K562 (cell line): ENCODE measurements at regions not wholly inside any gene's neighbourhood (a gene's known extent, or its start where the extent isn't known, plus 50 kb on each side); places are given as distances from the start of the nearest gene placed in this dataset.

Source experiments
- ATAC-seq: fragments of 200-7000 bp; cut with Tn5 transposase; 3 replicates; pipeline ENCODE4 v1.9.1; 2020; ENCODE audit warnings: moderate library complexity
- BruUV-seq: library from RNA; stranded (reverse); fragments of 400-500 nt; replicated peaks from 2 replicates; lab custom pipeline; 2021; lab: Mats Ljungman, UMichigan
- CTCF ChIA-PET: fragments of 300-600 bp; formaldehyde crosslinking; extraction: SDS; loops from one replicate; lab custom pipeline; 2021; ENCODE audit warnings: low intra/inter-chr PET ratio; lab: Yijun Ruan, JAX
- POLR2A ChIA-PET: fragments of 300-600, 350-650 bp; sonication (Branson Sonifier 250); formaldehyde crosslinking; extraction: SDS; loops from one replicate; lab custom pipeline; 2021; ENCODE audit warnings: antibody characterized with exemption, inconsistent platforms; lab: Yijun Ruan, JAX
- DNase-seq, 4 experiments: peaks; one replicate each; pipeline versions ENCODE4 v3.0.0 to v3.0.0-alpha.2; 2011 to 2018; ENCODE audit warnings: low spot score in 3 of 4, mixed read lengths in 3 of 4; ENCODE audit errors: extremely low read depth in 1 of 4
- FAIRE-seq: peaks from 2 replicates; lab custom pipeline; 2011; peaks lifted over from hg19 to GRCh38; lab: Jason Lieb, UNC
- H2AFZ ChIP-seq: 2 replicates; pipeline ENCODE4 v1.6.0; 2011; ENCODE audit warnings: low read depth, low read length, control low read depth, inconsistent platforms
- H3K27ac ChIP-seq: fragments of 200-600 bp; 3 replicates; pipeline ENCODE4 v1.8.0; 2011; ENCODE audit warnings: low read depth, mild to moderate bottlenecking, control low read depth, inconsistent platforms, low read length, moderate library complexity, mixed read lengths; ENCODE audit errors: extremely low read depth
- H3K27me3 ChIP-seq, 2 experiments: fragments of 300-600 bp in 1 of 2; 2 replicates in 1 of 2; 3 replicates in 1 of 2; pipeline versions ENCODE4 v1.6.0 to v1.8.0; 2011; ENCODE audit warnings: inconsistent platforms in 2 of 2, low read length in 2 of 2, mild to moderate bottlenecking in 1 of 2, mixed read lengths in 1 of 2, moderate library complexity in 1 of 2; ENCODE audit not compliant: control insufficient read depth in 2 of 2, insufficient read depth in 2 of 2
- H3K36me3 ChIP-seq: fragments of 300-600 bp; 3 replicates; pipeline ENCODE4 v1.8.0; 2011; ENCODE audit warnings: mild to moderate bottlenecking, low read length, inconsistent platforms; ENCODE audit not compliant: control insufficient read depth, insufficient read depth
- H3K4me1 ChIP-seq, 2 experiments: fragments of 200-600 bp in 1 of 2; replicated peaks in 1 of 2; 2 replicates in 1 of 2; 3 replicates in 1 of 2; pipeline versions ENCODE4 v1.5.1 to v1.8.0; 2011; ENCODE audit warnings: inconsistent platforms in 2 of 2, low read length in 2 of 2, mild to moderate bottlenecking in 1 of 2, mixed read lengths in 1 of 2, moderate library complexity in 1 of 2; ENCODE audit not compliant: control insufficient read depth in 2 of 2, insufficient read depth in 2 of 2
- H3K4me2 ChIP-seq: 2 replicates; pipeline ENCODE4 v1.6.1; 2011; ENCODE audit warnings: low read length, control low read depth, inconsistent platforms, mixed read lengths; ENCODE audit not compliant: insufficient read depth
- H3K4me3 ChIP-seq: fragments of 200-600 bp; sonication (generic), shearing (Covaris generic); 2 replicates; pipeline ENCODE4 v1.5.1; 2016; ENCODE audit warnings: control low read depth, inconsistent platforms
- H3K79me2 ChIP-seq: fragments of 200-600 bp; 3 replicates; pipeline ENCODE4 v1.8.0; 2011; ENCODE audit warnings: low read length, inconsistent platforms; ENCODE audit not compliant: control insufficient read depth, insufficient read depth
- H3K9ac ChIP-seq, 2 experiments: 2 replicates each; pipeline versions ENCODE4 v1.6.0 to v1.6.1; 2011; ENCODE audit warnings: low read depth in 2 of 2, low read length in 2 of 2, control low read depth in 1 of 2, inconsistent platforms in 1 of 2, mild to moderate bottlenecking in 1 of 2, mixed read lengths in 1 of 2; ENCODE audit not compliant: insufficient read depth in 1 of 2
- H3K9me1 ChIP-seq: one replicate; pipeline ENCODE4 v1.6.0; 2011; ENCODE audit warnings: inconsistent platforms, mild to moderate bottlenecking, low read length, moderate library complexity; ENCODE audit not compliant: control insufficient read depth, insufficient read depth
- H3K9me3 ChIP-seq: replicated peaks from 2 replicates; pipeline ENCODE4 v1.5.1; 2011; ENCODE audit warnings: low read depth, low read length, inconsistent platforms; ENCODE audit not compliant: control insufficient read depth, insufficient read depth
- H4K20me1 ChIP-seq: replicated peaks from 2 replicates; pipeline ENCODE4 v1.6.1; 2011; ENCODE audit warnings: low read length, inconsistent platforms, mixed read lengths; ENCODE audit not compliant: control insufficient read depth, insufficient read depth
- MTA1 ChIP-seq: fragments of 450-650 bp; IDR thresholded peaks from 2 replicates; pipeline ENCODE4 v1.6.1; 2017; ENCODE audit warnings: borderline replicate concordance
- TBL1XR1 ChIP-seq, 2 experiments: IDR thresholded peaks; 2 replicates each; pipeline ENCODE4 v1.6.1; 2012; ENCODE audit warnings: improper control_type of control experiment in 2 of 2, low read length in 2 of 2, mild to moderate bottlenecking in 1 of 2
- U2AF1 ChIP-seq: fragments of 200-400 bp; formaldehyde crosslinking; optimal IDR thresholded peaks from 2 replicates; pipeline ENCODE3; 2017; ENCODE audit warnings: mild to moderate bottlenecking, low read depth, low read length, moderate library complexity
- XRCC5 ChIP-seq: fragments of 200-400 bp; formaldehyde crosslinking; IDR thresholded peaks from 2 replicates; pipeline ENCODE4 v1.6.1; 2017; ENCODE audit warnings: low read depth, mild to moderate bottlenecking, low read length
- ZBTB1 ChIP-seq: sonication (generic); formaldehyde crosslinking; IDR thresholded peaks from 2 replicates; pipeline ENCODE4 v1.8.1; 2023; ENCODE audit warnings: missing genetic modification reagents, low read depth, mild to moderate bottlenecking, borderline replicate concordance
- ZNF274 ChIP-seq: IDR thresholded peaks from 2 replicates; pipeline ENCODE4 v1.6.1; 2011; ENCODE audit warnings: low read depth, mild to moderate bottlenecking, low read length, moderate library complexity, borderline replicate concordance
- whole genome bisulfite sequencing: fragments of 100-300 bp; shearing (Covaris generic); methylation state at CpG from one replicate; pipeline ENCODE4 v1.1.6; 2016; ENCODE audit warnings: low coverage, mixed read lengths; ENCODE audit not compliant: insufficient coverage; ENCODE audit errors: missing lambda C conversion rate; 5-methylcytosine and 5-hydroxymethylcytosine counted together
- in situ Hi-C: fragments of 300-500 bp; cut with MboI; formaldehyde crosslinking; loops from 4 replicates; pipeline ENCODE4 v1.15.0; 2018; ENCODE audit warnings: inconsistent platforms, mixed read lengths
- intact Hi-C: fragments of 100-400 bp; cut with micrococcal nuclease; formaldehyde crosslinking; loops from 2 replicates; pipeline ENCODE4 v1.14.2; 2022
- TF ChIP-seq, protein P1 (sequence below): sonication (generic); formaldehyde crosslinking; IDR thresholded peaks from 2 replicates; pipeline ENCODE4 v1.8.1; 2022; ENCODE audit warnings: missing genetic modification reagents
- TF ChIP-seq, protein P2 (sequence below): fragments of 250-450 bp; sonication (Bioruptor Pico); IDR thresholded peaks from 2 replicates; pipeline ENCODE4 v1.6.1; 2021; ENCODE audit warnings: mild to moderate bottlenecking

DNA sequence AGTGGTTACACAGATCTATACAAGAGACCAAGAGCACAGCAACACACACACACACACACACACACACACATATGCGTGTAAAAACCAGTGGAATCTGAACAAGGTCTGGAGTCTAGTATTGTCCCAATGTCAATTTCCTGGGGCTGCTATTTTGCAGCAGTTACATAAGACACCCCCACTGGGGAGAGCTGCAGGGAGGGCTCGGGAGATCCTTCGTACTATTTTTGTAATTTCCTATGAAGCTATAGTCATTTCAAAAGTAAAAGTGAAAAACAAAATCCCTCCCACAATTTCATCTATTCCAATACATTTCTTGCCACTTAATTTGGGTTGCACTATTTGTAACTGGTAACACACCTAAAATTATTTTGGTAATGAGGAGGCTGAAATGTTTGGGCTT is 68.5 kb downstream of the C16orf95 start:
- ATAC-seq: no peak
- intact Hi-C loops: no loop called here
- H3K36me3 ChIP-seq: no peaks in the 10 kb centered on the region

More for the DNA sequence above, 68.5 kb downstream of the C16orf95 start:
- WGBS: 35% methylated on average over 3 of the region's 3 CpGs
- BruUV-seq: no TSS peak
- Histone ChIP-seq H3K9me3 (no peaks in the 10 kb centered on the region), H3K9me1 (no peaks in the 10 kb centered on the region), H2AFZ (no peak overlapping the region), H3K4me2 (no peak overlapping the region), H3K4me3 (no peak overlapping the region), H3K27ac (no peak overlapping the region), H3K27me3 (peaks cover 2 to 7% of the 10 kb centered on the region in 2 experiments; a peak in 3 of 5 replicates), H3K79me2 (no peaks in the 10 kb centered on the region), H4K20me1 (no peaks in the 10 kb centered on the region; the same call in 1 of the 2 replicates), H3K4me1 (no peaks in the 10 kb centered on the region), H3K9ac (no peak overlapping the region)
- in situ Hi-C loops: no loop called here
- TF ChIP-seq MTA1 (no peak), U2AF1 (no peak), ZBTB1 (CRISPR knock-in tag) (no peak), TBL1XR1 (IDR thresholded peaks at IDR 0.05; ENCODE audit: low read length in 2 of 2) (no peak), ZNF274 (no peak), XRCC5 (no peak)
- TF ChIP-seq, protein P1, sequence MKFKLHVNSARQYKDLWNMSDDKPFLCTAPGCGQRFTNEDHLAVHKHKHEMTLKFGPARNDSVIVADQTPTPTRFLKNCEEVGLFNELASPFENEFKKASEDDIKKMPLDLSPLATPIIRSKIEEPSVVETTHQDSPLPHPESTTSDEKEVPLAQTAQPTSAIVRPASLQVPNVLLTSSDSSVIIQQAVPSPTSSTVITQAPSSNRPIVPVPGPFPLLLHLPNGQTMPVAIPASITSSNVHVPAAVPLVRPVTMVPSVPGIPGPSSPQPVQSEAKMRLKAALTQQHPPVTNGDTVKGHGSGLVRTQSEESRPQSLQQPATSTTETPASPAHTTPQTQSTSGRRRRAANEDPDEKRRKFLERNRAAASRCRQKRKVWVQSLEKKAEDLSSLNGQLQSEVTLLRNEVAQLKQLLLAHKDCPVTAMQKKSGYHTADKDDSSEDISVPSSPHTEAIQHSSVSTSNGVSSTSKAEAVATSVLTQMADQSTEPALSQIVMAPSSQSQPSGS (CRISPR knock-in tag): no peak
- TF ChIP-seq, protein P2, sequence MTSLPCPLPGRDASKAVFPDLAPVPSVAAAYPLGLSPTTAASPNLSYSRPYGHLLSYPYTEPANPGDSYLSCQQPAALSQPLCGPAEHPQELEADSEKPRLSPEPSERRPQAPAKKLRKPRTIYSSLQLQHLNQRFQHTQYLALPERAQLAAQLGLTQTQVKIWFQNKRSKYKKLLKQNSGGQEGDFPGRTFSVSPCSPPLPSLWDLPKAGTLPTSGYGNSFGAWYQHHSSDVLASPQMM (CRISPR knock-in tag): no peak
- FAIRE-seq (no peak), DNase-seq (no peak)
- ChIA-PET POLR2A (no interaction called here), CTCF (no interaction called here)
